ENCODE measurements at regions not wholly inside any gene's neighbourhood (a gene's known extent, or its start where the extent isn't known, plus 50 kb on each side); places are given as distances from the start of the nearest gene placed in this dataset.

GRCh38 chr4:4913628-4914027, 54.2 kb downstream of the MSX1 start:
- intact Hi-C loops (cut with DNase I; ENCODE audit: low total_unique reads): no loop called here
- H3K4me3 ChIP-seq (ENCODE audit: low read depth, poor library complexity, severe bottlenecking): no peak overlapping the region
- TF ChIP-seq POLR2A (IDR thresholded peaks at IDR 0.05): no peak
- TF ChIP-seq CTCF (IDR thresholded peaks at IDR 0.05): no peak
- peak in 1 of 2 donors; percentile 42 for DNase-seq (ENCODE audit: low spot score in 2 of 2)

GRCh38 chr4:4914059-4914820, 54.8 kb downstream of the MSX1 start:
- DNase-seq (ENCODE audit: low spot score in 2 of 2): peak in 1 of 2 donors; percentile 68
- 52 to 68% methylated on average over 4 of the region's 4 CpGs for WGBS, 2 donors
- intact Hi-C loops (cut with DNase I; ENCODE audit: low total_unique reads): no loop called here
- H3K4me3 ChIP-seq (ENCODE audit: low read depth, poor library complexity, severe bottlenecking): no peak overlapping the region
- no peak for TF ChIP-seq CTCF (IDR thresholded peaks at IDR 0.05)
- no peak for TF ChIP-seq POLR2A (IDR thresholded peaks at IDR 0.05)

- intact Hi-C loops (cut with DNase I; ENCODE audit: low total_unique reads): no loop called here
- 66 to 78% methylated on average over 10 of the region's 10 CpGs for WGBS, 2 donors
- TF ChIP-seq CTCF (IDR thresholded peaks at IDR 0.05) (no peak), POLR2A (IDR thresholded peaks at IDR 0.05) (no peak)
- no peak overlapping the region for H3K4me3 ChIP-seq (ENCODE audit: low read depth, poor library complexity, severe bottlenecking)
- peak in 1 of 2 donors; percentile 40 for DNase-seq (ENCODE audit: low spot score in 2 of 2)
Measured at GRCh38 chr4:4914965-4915845, 55.7 kb downstream of the MSX1 start.

- H3K4me3 ChIP-seq (ENCODE audit: low read depth, poor library complexity, severe bottlenecking): no peak overlapping the region
- no peak for DNase-seq (ENCODE audit: low spot score in 2 of 2)
- intact Hi-C loops (cut with DNase I; ENCODE audit: low total_unique reads): no loop called here
- TF ChIP-seq CTCF (IDR thresholded peaks at IDR 0.05): no peak
- TF ChIP-seq POLR2A (IDR thresholded peaks at IDR 0.05): no peak
- 43 to 73% methylated on average over 2 of the region's 2 CpGs for WGBS, 2 donors
Measured at GRCh38 chr4:4918067-4918466, 58.6 kb downstream of the MSX1 start.

- H3K4me3 ChIP-seq (ENCODE audit: low read depth, poor library complexity, severe bottlenecking): no peak overlapping the region
- peak in 1 of 2 donors; percentile 46 for DNase-seq (ENCODE audit: low spot score in 2 of 2)
- TF ChIP-seq POLR2A (IDR thresholded peaks at IDR 0.05) (no peak), CTCF (IDR thresholded peaks at IDR 0.05) (no peak)
- 53 to 80% methylated on average over 9 to 11 of the region's 11 CpGs for WGBS, 2 donors
- intact Hi-C loops (cut with DNase I; ENCODE audit: low total_unique reads): no loop called here
Measured at GRCh38 chr4:4919927-4920326, 60.5 kb downstream of the MSX1 start.
